Activated naive CD4-positive, alpha-beta T cell treated with anti-CD3 and anti-CD28 coated beads, Interleukin-2, amount 10 ng/mL, durations not matched to agents 7 days and 5 days (primary cell): ENCODE measurements at regions not wholly inside any gene's neighbourhood (a gene's known extent, or its start where the extent isn't known, plus 50 kb on each side); places are given as distances from the start of the nearest gene placed in this dataset.

ENCODE experiments used
- CTCF ChIA-PET: fragments of 350-600 bp; sonication (Branson Sonifier 250); formaldehyde crosslinking; loops from one replicate; lab custom pipeline; 2021; ENCODE audit warnings: antibody characterized with exemption; lab: Charles Lee
- DNase-seq: peaks from one replicate; pipeline ENCODE4 v3.0.0-alpha.2; 2020
- H3K27ac Mint-ChIP-seq: one replicate; pipeline ENCODE4 v1.8.0; 2021; ENCODE audit warnings: mild to moderate bottlenecking, moderate library complexity, mixed read lengths
- H3K27me3 Mint-ChIP-seq: one replicate; pipeline ENCODE4 v1.8.0; 2021; ENCODE audit warnings: mild to moderate bottlenecking, mixed read lengths
- H3K36me3 Mint-ChIP-seq: one replicate; pipeline ENCODE4 v1.8.0; 2021; ENCODE audit warnings: mixed read lengths
- H3K4me1 Mint-ChIP-seq: one replicate; pipeline ENCODE4 v1.8.0; 2021; ENCODE audit warnings: mixed read lengths
- H3K4me3 Mint-ChIP-seq: one replicate; pipeline ENCODE4 v1.8.0; 2021; ENCODE audit warnings: mild to moderate bottlenecking, moderate library complexity, mixed read lengths
- H3K9me3 Mint-ChIP-seq: one replicate; pipeline ENCODE4 v1.8.0; 2021; ENCODE audit warnings: mixed read lengths

DNA sequence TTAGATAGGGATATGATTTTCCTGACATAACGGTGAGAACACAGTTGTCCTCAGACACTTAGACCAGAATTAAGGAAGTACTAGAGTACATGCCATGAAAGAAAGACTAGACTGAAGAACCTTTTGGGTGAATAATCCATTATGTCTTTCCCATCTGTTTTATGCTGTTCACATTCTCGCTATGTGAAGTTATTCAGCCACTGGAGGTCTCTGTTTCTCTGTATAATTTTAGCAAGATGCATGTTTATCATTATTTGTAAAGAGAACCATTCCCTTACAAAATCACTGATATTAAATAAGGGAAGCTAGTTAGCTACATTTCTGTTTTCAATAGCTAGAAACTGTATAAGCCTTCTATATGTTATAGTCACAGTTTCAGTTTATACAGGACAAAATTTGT lies 391.9 kb downstream of the CD109 start:
- CTCF ChIA-PET, result no interaction called here
- H3K4me1 Mint-ChIP-seq, result no peaks in the 10 kb centered on the region
- H3K27ac Mint-ChIP-seq, result no peak overlapping the region
- no peak overlapping the region for H3K4me3 Mint-ChIP-seq
- no peaks in the 10 kb centered on the region for H3K9me3 Mint-ChIP-seq
- H3K36me3 Mint-ChIP-seq, result no peaks in the 10 kb centered on the region
- no peaks in the 10 kb centered on the region for H3K27me3 Mint-ChIP-seq
- no peak for DNase-seq

DNA sequence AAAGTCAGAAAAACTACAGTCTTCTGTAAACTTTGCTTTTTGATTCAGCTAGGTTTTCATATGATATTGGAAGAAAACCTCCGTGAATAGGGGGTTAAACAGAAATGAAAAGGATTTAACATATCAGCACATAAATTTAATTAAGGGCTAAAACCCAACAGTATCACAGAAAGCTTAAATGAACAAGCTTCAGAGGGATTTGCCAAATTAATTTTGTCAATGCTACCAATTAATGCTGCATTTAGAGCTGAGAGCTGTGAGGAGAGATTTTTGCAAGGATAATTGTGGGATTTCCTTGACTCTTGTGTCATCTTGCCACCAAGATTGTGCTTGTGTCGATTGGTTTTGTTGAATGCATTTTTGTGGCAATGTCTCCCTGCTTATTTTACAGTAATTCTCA lies 379.9 kb downstream of the CD109 start:
- no peaks in the 10 kb centered on the region for H3K9me3 Mint-ChIP-seq
- no peaks in the 10 kb centered on the region for H3K36me3 Mint-ChIP-seq
- H3K4me3 Mint-ChIP-seq, result no peak overlapping the region
- H3K27ac Mint-ChIP-seq, result no peak overlapping the region
- CTCF ChIA-PET, result no interaction called here
- H3K4me1 Mint-ChIP-seq, result no peaks in the 10 kb centered on the region
- H3K27me3 Mint-ChIP-seq, result no peaks in the 10 kb centered on the region
- DNase-seq, result no peak

DNA sequence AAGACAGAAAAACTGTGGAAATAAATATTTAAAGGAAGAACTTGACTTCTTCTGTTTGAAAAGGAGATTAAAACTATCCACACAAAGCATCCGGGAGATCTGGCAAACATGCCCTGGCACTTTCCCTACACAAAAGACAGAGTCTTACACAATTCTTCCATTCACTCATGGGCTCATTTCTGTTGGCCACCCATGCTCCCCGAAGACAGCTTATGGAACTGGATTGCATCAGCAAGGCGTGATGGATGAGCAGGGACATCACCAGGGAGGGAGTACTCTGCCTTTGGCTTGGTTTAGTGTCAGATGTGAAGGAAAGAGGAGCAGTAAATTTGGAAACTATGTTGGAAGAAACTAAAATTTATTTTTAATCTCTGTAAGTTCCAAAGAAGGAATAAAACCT lies 379.3 kb downstream of the CD109 start:
- Mint-ChIP-seq H3K36me3 (no peaks in the 10 kb centered on the region), H3K9me3 (no peaks in the 10 kb centered on the region), H3K27ac (no peak overlapping the region), H3K4me1 (no peaks in the 10 kb centered on the region), H3K4me3 (no peak overlapping the region), H3K27me3 (no peaks in the 10 kb centered on the region)
- DNase-seq, result no peak
- CTCF ChIA-PET, result no interaction called here

DNA sequence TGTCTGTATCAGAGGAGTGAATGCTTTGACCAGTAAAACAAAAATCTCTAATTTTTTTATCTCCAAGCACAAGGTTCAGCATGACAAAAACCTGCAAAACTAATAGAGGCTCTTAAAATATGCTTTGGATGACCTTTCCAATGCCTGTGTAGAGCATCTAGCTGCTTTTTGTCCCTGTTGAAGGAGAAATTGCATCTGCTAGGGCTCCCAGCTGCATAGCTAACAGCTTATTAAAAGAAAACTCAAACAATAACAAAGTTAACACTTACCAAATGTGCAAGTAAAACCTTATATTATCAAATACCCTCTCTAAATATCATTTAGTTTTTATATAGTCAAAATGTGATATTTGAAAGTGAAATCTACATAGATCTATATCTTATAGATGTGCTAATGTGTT lies 378.6 kb downstream of the CD109 start:
- no peak for DNase-seq
- Mint-ChIP-seq H3K4me1 (no peaks in the 10 kb centered on the region), H3K27ac (no peak overlapping the region), H3K4me3 (no peak overlapping the region), H3K36me3 (no peaks in the 10 kb centered on the region), H3K27me3 (no peaks in the 10 kb centered on the region), H3K9me3 (no peaks in the 10 kb centered on the region)
- CTCF ChIA-PET, result no interaction called here

DNA sequence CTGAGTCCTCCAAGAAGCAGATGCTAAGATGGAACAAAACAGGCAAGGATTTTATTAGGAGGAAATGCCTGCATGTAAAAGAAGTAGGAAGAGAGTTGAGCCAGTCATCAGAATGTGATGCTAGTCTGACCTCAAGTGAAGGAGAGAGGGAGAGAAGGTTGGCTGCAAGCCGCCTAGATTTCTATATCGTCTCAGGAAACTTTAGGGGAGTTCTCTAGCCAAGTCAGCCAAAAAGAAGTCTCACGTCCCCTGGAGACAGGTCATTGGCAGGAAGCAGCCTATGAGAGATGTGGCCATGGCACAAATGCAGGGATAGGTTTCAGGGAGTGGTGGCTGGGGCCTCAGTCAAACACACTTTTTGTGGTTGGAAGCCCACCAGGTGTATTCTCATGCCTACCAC lies 378.0 kb downstream of the CD109 start:
- Mint-ChIP-seq H3K4me1 (no peaks in the 10 kb centered on the region), H3K4me3 (no peak overlapping the region), H3K9me3 (no peaks in the 10 kb centered on the region), H3K36me3 (no peaks in the 10 kb centered on the region), H3K27me3 (no peaks in the 10 kb centered on the region), H3K27ac (no peak overlapping the region)
- DNase-seq, result no peak
- CTCF ChIA-PET, result no interaction called here

DNA sequence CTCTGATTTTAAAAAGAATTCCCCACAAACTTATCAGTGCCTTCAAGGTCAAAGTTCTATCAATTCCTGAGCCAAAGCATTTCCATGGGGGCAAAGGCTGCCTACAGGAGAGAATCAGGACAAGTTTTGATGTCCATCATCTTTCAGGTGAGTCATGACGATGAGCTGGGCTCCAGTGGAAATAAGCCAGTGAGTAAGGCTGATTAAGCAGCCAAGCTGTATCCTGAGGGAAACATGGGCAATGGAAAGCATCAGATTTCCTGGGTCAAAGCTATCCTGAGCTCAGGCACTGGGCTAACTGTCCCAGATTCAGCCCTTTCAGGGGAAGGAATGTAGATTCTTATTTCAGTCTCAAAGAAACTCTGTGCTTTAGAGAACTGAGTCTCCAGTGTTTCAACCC lies 377.4 kb downstream of the CD109 start:
- DNase-seq, result no peak
- CTCF ChIA-PET, result no interaction called here

DNA sequence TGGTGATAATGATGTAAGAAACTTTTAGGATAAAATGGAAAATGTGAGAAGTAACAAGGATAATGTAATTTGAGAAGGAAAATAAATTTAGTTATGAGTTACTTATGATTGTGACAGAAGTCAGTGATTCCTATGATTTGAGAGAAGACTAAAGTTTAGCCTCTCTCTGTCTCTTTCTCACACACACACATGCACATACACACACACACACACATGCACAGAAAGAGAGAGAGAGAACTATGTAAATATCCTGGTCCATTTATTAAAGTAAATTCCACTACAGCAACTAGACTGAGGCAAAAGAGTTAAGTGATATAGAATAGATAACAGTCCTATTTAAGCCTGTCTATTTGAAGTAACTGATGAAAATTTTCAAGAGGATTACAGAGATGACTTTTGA lies 375.2 kb downstream of the CD109 start:
- no peaks in the 10 kb centered on the region for H3K4me1 Mint-ChIP-seq
- H3K9me3 Mint-ChIP-seq, result no peaks in the 10 kb centered on the region
- no peaks in the 10 kb centered on the region for H3K27me3 Mint-ChIP-seq
- no peak overlapping the region for H3K4me3 Mint-ChIP-seq
- DNase-seq, result no peak
- CTCF ChIA-PET, result no interaction called here
- no peak overlapping the region for H3K27ac Mint-ChIP-seq
- H3K36me3 Mint-ChIP-seq, result no peaks in the 10 kb centered on the region

More for the DNA sequence above, 377.4 kb downstream of the CD109 start:
- Mint-ChIP-seq H3K4me3 (no peak overlapping the region), H3K27ac (no peak overlapping the region), H3K36me3 (no peaks in the 10 kb centered on the region), H3K9me3 (no peaks in the 10 kb centered on the region), H3K27me3 (no peaks in the 10 kb centered on the region), H3K4me1 (no peaks in the 10 kb centered on the region)

DNA sequence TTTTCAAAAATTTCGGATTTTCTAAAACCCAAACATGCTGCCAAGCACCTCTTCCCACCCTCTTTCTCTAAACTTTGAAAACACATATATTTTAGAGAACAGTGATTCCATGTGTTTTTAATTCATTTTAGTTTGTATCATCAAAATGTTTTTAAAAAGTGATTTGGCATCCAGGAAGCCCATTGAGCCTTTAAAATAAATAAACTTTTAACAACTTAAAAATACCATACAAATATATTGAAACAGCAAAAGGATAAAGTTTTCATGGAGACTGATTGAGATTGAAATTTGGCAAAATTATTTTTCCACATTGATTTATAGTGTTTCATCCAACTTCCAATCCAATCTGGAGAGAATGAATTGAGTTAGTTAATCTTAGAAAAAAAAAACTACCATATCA lies 374.7 kb downstream of the CD109 start:
- Mint-ChIP-seq H3K4me3 (no peak overlapping the region), H3K4me1 (no peaks in the 10 kb centered on the region), H3K27me3 (no peaks in the 10 kb centered on the region), H3K9me3 (no peaks in the 10 kb centered on the region), H3K27ac (no peak overlapping the region), H3K36me3 (no peaks in the 10 kb centered on the region)
- CTCF ChIA-PET, result no interaction called here
- no peak for DNase-seq

DNA sequence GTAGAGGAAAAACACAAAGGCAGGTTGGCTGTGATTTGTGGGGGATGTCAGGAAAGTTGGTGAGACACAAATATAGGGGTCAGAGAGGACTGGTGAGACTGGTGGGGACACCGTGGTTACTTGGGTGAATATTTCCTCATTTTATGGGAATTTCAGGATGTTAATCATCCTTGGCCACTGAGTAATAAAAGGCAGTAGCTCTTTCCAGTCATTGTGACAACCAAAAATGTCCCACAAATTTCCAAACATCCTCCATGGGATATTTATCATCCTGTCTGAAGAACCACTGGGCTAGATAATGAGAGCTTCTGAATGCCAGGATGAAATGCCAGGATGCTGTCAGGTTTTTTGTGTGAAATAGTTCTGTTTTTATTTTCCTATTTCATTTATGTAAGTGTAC lies 374.1 kb downstream of the CD109 start:
- no peaks in the 10 kb centered on the region for H3K36me3 Mint-ChIP-seq
- H3K27ac Mint-ChIP-seq, result no peak overlapping the region
- no peak for DNase-seq

DNA sequence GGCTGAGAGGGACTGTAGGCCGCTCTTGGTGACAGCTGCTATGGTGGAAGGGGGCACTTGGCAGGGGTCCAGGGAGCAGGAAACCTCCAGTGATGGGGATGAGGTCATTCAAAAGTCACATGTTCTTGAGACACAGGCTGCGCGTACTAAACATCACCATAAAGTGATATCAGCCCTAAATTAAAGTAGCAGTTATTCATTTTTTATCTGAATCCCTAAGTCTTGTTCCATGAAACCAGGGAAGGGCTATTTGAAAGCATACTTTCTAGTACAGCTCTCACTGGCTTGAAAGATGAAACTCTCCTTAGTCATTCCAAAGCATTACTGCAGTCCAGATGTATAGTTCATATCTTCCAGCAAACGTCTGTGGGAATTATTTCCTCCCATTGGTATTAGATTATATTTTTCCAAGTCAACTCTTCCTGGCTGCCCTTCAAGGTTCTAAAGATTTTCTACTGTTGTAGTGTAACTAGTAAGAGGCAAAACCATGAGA lies 373.1 kb downstream of the CD109 start:
- Mint-ChIP-seq H3K9me3 (no peaks in the 10 kb centered on the region), H3K4me3 (no peak overlapping the region), H3K27ac (no peak overlapping the region), H3K4me1 (no peaks in the 10 kb centered on the region), H3K27me3 (no peaks in the 10 kb centered on the region), H3K36me3 (no peaks in the 10 kb centered on the region)
- CTCF ChIA-PET, result no interaction called here
- DNase-seq, result no peak

More for the DNA sequence above, 374.1 kb downstream of the CD109 start:
- no peaks in the 10 kb centered on the region for H3K9me3 Mint-ChIP-seq
- no peaks in the 10 kb centered on the region for H3K27me3 Mint-ChIP-seq
- H3K4me1 Mint-ChIP-seq, result no peaks in the 10 kb centered on the region
- no peak overlapping the region for H3K4me3 Mint-ChIP-seq
- CTCF ChIA-PET, result no interaction called here

DNA sequence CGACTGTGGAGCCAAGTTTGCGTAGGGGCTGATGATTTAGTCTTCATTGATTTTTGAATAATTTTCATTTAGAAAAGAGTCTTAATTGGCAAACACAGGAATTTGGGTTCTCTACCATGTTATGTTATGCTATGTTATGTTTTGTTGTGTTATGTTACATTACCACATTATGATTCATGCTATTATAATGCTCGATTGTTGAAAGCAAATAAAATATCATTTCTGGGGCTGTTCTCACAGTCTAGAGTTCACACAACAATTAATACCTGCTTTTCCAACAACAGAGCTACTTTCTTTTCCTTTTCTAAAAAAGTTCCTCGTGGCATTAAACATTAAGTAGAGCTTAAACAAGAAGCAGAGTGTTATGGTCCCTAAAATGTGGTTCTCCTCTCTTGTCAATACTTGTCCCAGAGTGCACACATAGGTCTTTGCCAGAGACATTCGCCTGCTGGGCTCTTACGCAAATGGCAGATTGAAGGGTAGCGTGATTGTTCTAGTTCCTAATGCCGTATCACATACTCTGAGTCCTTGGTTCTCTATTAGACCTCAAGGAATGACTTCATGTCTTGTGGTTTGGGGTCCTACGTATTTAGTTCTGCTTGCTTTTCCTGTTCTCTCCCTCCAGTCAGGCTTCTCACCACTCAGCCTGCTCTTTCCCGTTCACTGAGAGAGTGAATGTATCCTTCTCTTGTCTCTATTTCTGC lies 370.3 kb downstream of the CD109 start:
- Mint-ChIP-seq H3K4me1 (no peaks in the 10 kb centered on the region), H3K4me3 (no peak overlapping the region), H3K36me3 (no peaks in the 10 kb centered on the region), H3K9me3 (no peaks in the 10 kb centered on the region), H3K27ac (no peak overlapping the region), H3K27me3 (no peaks in the 10 kb centered on the region)
- CTCF ChIA-PET, result no interaction called here
- no peak for DNase-seq

DNA sequence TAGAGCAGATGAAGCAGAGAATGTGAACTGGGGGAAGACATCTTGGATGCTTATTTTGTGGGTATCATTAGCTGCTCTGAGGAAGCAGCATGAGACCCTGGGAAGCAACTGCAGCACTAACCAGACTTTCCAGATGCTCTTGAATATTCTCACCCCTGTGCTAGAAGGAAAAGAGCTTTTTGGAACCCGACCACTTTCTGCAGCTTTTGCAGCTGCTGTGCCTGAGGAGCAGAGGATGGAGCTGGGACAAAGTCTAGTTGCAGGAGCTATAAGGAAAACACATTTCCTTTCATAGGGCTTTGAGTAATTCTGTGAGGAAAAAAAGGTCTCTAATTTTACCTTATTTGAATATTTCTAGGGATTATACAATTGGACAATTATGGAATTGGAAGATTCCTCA lies 369.7 kb downstream of the CD109 start:
- CTCF ChIA-PET, result no interaction called here
- no peaks in the 10 kb centered on the region for H3K27me3 Mint-ChIP-seq
- H3K27ac Mint-ChIP-seq, result no peak overlapping the region
- no peaks in the 10 kb centered on the region for H3K4me1 Mint-ChIP-seq
- no peak overlapping the region for H3K4me3 Mint-ChIP-seq
- no peaks in the 10 kb centered on the region for H3K36me3 Mint-ChIP-seq
- no peak for DNase-seq
- H3K9me3 Mint-ChIP-seq, result no peaks in the 10 kb centered on the region

DNA sequence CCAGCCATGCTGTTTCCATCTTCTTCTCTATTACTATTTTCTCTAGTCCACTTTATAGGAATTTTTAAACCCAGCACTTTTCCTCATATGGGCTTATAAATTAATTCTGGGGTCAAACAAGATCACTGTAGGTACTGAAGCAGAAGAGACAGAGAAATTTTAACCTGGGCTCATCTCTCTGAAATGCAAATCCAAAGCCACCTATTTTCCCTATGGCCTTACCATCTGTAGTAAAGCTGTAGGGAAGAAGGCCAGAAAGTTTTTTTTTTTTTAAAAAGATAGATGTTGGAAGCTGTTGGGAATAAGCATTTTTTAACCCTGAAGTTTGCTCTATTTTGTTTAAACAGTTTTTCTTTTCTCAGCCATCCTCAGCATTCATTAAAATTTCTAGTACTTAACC lies 367.4 kb downstream of the CD109 start:
- Mint-ChIP-seq H3K4me1 (no peaks in the 10 kb centered on the region), H3K27ac (no peak overlapping the region), H3K36me3 (no peaks in the 10 kb centered on the region), H3K27me3 (no peaks in the 10 kb centered on the region), H3K4me3 (no peak overlapping the region), H3K9me3 (no peaks in the 10 kb centered on the region)
- CTCF ChIA-PET, result interaction anchor here (0.7 kb wide), 1 partner anchor 183 kb away, joined by 3 read pairs; no protein-coding TSS in a partner anchor
- DNase-seq, result no peak

DNA sequence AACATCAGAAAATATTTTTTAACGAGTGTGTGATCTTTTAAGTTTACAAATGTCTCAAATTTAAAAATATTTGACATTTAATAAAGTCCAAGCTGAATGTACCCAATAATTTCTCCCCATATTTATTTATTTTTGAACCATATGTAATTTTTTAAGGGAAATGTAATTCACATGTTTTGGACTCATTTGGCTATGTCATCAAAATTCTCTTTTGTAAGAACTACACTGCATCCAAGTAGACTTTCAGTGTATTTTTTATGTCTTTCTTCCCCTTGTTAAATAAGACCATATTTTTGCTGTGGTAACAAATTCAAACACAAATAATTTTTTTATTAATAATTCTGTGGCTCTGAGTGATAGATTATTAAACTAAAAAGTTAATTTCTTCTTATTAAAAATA lies 365.2 kb downstream of the CD109 start:
- H3K27me3 Mint-ChIP-seq, result no peaks in the 10 kb centered on the region
- DNase-seq, result no peak
- H3K27ac Mint-ChIP-seq, result no peak overlapping the region
- H3K9me3 Mint-ChIP-seq, result no peaks in the 10 kb centered on the region
- no peak overlapping the region for H3K4me3 Mint-ChIP-seq
- H3K36me3 Mint-ChIP-seq, result no peaks in the 10 kb centered on the region
- CTCF ChIA-PET, result no interaction called here
- H3K4me1 Mint-ChIP-seq, result no peaks in the 10 kb centered on the region

DNA sequence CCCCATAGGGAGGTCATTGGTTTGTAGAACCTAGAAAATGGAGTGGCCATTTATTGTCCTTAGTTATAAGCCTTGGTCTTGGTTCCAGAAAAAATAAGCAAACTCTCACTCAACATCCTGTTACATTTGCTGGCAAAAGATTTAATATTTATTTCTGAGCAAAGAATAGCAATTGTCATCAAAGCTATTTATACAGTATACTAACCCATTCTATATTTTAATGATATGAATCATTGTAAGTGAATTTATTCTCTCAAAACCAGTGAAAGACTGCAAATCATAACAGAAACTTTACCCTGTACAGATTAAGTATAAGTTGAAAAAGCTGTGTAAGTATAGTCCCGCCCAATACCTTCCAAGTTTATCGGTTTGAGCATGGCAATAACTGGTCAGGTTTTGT lies 364.4 kb downstream of the CD109 start:
- H3K27me3 Mint-ChIP-seq, result no peaks in the 10 kb centered on the region
- H3K9me3 Mint-ChIP-seq, result no peaks in the 10 kb centered on the region
- H3K27ac Mint-ChIP-seq, result no peak overlapping the region
- CTCF ChIA-PET, result no interaction called here
- no peak overlapping the region for H3K4me3 Mint-ChIP-seq
- DNase-seq, result no peak
- H3K36me3 Mint-ChIP-seq, result no peaks in the 10 kb centered on the region
- no peaks in the 10 kb centered on the region for H3K4me1 Mint-ChIP-seq
